Upper lobe of right lung (tissue), 1 donor: ENCODE measurements at regions not wholly inside any gene's neighbourhood (a gene's known extent, or its start where the extent isn't known, plus 50 kb on each side); places are given as distances from the start of the nearest gene placed in this dataset.
"Not testable (repeated sequence)": the region's sequence is repeated elsewhere in the genome, so short reads cannot be mapped to it uniquely, and the experiment has no call there.

Experiments used
- ATAC-seq: fragments of 200-7000 bp; cut with Tn5 transposase; one replicate; pipeline ENCODE4 v1.9.1; 2020; ENCODE audit warnings: mild to moderate bottlenecking, moderate library complexity
- DNase-seq: peaks from one replicate; pipeline ENCODE4 v3.0.0-alpha.2; 2020
- H3K27ac ChIP-seq: fragments of 200-600 bp; one replicate; pipeline ENCODE4 v1.8.0; 2022
- H3K27me3 ChIP-seq: fragments of 200-600 bp; one replicate; pipeline ENCODE4 v1.8.0; 2022; ENCODE audit warnings: mild to moderate bottlenecking
- H3K36me3 ChIP-seq: fragments of 200-600 bp; one replicate; pipeline ENCODE4 v1.8.0; 2022
- H3K4me1 ChIP-seq: fragments of 200-600 bp; one replicate; pipeline ENCODE4 v1.8.0; 2022
- H3K4me3 ChIP-seq: fragments of 200-600 bp; one replicate; pipeline ENCODE4 v1.8.0; 2022; ENCODE audit warnings: mild to moderate bottlenecking
- H3K9me3 ChIP-seq: fragments of 200-600 bp; one replicate; pipeline ENCODE4 v1.8.0; 2022
- CTCF ChIP-seq: fragments of 200-600 bp; IDR thresholded peaks from one replicate; pipeline ENCODE4 v1.8.0; 2022; ENCODE audit warnings: antibody characterized with exemption
- intact Hi-C: fragments of 100-400 bp; cut with DNase I; formaldehyde crosslinking; loops from one replicate; pipeline ENCODE4 v1.11.0; 2022
- donor health status: DM: no; HTN: yes; CAD: no; lungs with severe emphysema.

GRCh38 chr10:26365681-26366358 lies 72.3 kb upstream of the APBB1IP start:
- ATAC-seq (peak; percentile 62), DNase-seq (no peak)
- TF ChIP-seq CTCF: no peak
- H3K27me3 ChIP-seq: no peaks in the 10 kb centered on the region
- H3K4me1 ChIP-seq: no peaks in the 10 kb centered on the region
- no peaks in the 10 kb centered on the region for H3K36me3 ChIP-seq
- no peak overlapping the region for H3K27ac ChIP-seq
- no peaks in the 10 kb centered on the region for H3K9me3 ChIP-seq
- H3K4me3 ChIP-seq: no peak overlapping the region
- intact Hi-C loops: no loop called here

GRCh38 chr10:26367035-26367434 lies 71.1 kb upstream of the APBB1IP start:
- H3K27me3 ChIP-seq, H3K36me3 ChIP-seq, H3K27ac ChIP-seq, H3K4me1 ChIP-seq, DNase-seq, H3K4me3 ChIP-seq, ATAC-seq, intact Hi-C loops, H3K9me3 ChIP-seq: not testable (repeated sequence)

GRCh38 chr10:26367771-26368170 lies 70.4 kb upstream of the APBB1IP start:
- no peaks in the 10 kb centered on the region for H3K4me1 ChIP-seq
- ATAC-seq (peak; percentile 78), DNase-seq (peak; percentile 73)
- H3K4me3 ChIP-seq: no peak overlapping the region
- no peak for TF ChIP-seq CTCF
- no peaks in the 10 kb centered on the region for H3K36me3 ChIP-seq
- no peaks in the 10 kb centered on the region for H3K9me3 ChIP-seq
- intact Hi-C loops: no loop called here
- no peaks in the 10 kb centered on the region for H3K27me3 ChIP-seq
- no peak overlapping the region for H3K27ac ChIP-seq

GRCh38 chr10:26368463-26368862 lies 69.7 kb upstream of the APBB1IP start:
- intact Hi-C loops: no loop called here
- Histone ChIP-seq H3K36me3 (no peaks in the 10 kb centered on the region), H3K4me1 (no peaks in the 10 kb centered on the region), H3K27ac (no peak overlapping the region), H3K4me3 (no peak overlapping the region), H3K9me3 (no peaks in the 10 kb centered on the region), H3K27me3 (no peaks in the 10 kb centered on the region)
- no peak for ATAC-seq
- no peak for TF ChIP-seq CTCF
- no peak for DNase-seq

GRCh38 chr10:26372513-26373354 lies 65.4 kb upstream of the APBB1IP start:
- H3K4me1 ChIP-seq: no peaks in the 10 kb centered on the region
- no peak for ATAC-seq
- TF ChIP-seq CTCF: no peak
- H3K36me3 ChIP-seq: no peaks in the 10 kb centered on the region
- H3K27me3 ChIP-seq: no peaks in the 10 kb centered on the region
- H3K27ac ChIP-seq: no peak overlapping the region
- no peaks in the 10 kb centered on the region for H3K9me3 ChIP-seq
- intact Hi-C loops: no loop called here
- DNase-seq: no peak
- H3K4me3 ChIP-seq: no peak overlapping the region

- no peaks in the 10 kb centered on the region for H3K4me1 ChIP-seq
- H3K36me3 ChIP-seq: no peaks in the 10 kb centered on the region
- H3K27ac ChIP-seq: no peak overlapping the region
- H3K9me3 ChIP-seq: no peaks in the 10 kb centered on the region
- ATAC-seq: peak; percentile 29
- TF ChIP-seq CTCF: no peak
- intact Hi-C loops: no loop called here
- H3K4me3 ChIP-seq: no peak overlapping the region
- no peaks in the 10 kb centered on the region for H3K27me3 ChIP-seq
- DNase-seq: no peak
Measured at GRCh38 chr10:26374426-26374825, 63.7 kb upstream of the APBB1IP start.

- H3K4me1 ChIP-seq, H3K27me3 ChIP-seq, H3K9me3 ChIP-seq, H3K4me3 ChIP-seq, intact Hi-C loops, ATAC-seq, H3K27ac ChIP-seq, DNase-seq, H3K36me3 ChIP-seq: not testable (repeated sequence)
Measured at GRCh38 chr10:26377224-26377810, 60.8 kb upstream of the APBB1IP start.
